A549 (cell line): ENCODE measurements at regions not wholly inside any gene's neighbourhood (a gene's known extent, or its start where the extent isn't known, plus 50 kb on each side); places are given as distances from the start of the nearest gene placed in this dataset.

ENCODE experiments used
- ATAC-seq, 2 experiments: fragments of 200-7000 bp in 1 of 2; fragments of >200 bp in 1 of 2; cut with Nextera tagmentation in 1 of 2; cut with Tn5 transposase in 1 of 2; 3 replicates each; pipeline versions ENCODE4 v1.8.0 to v1.9.1; 2018 to 2020; ENCODE audit warnings: mild to moderate bottlenecking in 1 of 2, moderate library complexity in 1 of 2
- CTCF ChIA-PET: fragments of 300-600 bp; sonication (Branson Sonifier 250); formaldehyde crosslinking; extraction: SDS; loops from one replicate; lab custom pipeline; 2021; ENCODE audit warnings: antibody characterized with exemption, inconsistent platforms; lab: Yijun Ruan, JAX
- POLR2A ChIA-PET: fragments of 350-600 bp; formaldehyde crosslinking; extraction: SDS; loops from one replicate; lab custom pipeline; 2021; ENCODE audit warnings: antibody characterized with exemption, inconsistent platforms; lab: Yijun Ruan, JAX
- DNase-seq, 2 experiments: peaks; one replicate each; pipeline versions ENCODE4 v3.0.0 to v3.0.0-alpha.2; 2011 to 2016; ENCODE audit warnings: low read depth in 1 of 2, low spot score in 1 of 2
- FAIRE-seq: peaks from 2 replicates; lab custom pipeline; 2011; peaks lifted over from hg19 to GRCh38; lab: Jason Lieb, UNC
- H3K27ac ChIP-seq, 2 experiments: fragments of >200 bp; sonication (Bioruptor Twin); formaldehyde crosslinking; 3 replicates each; pipeline ENCODE4 v1.5.1; 2016 to 2017
- H3K4me1 ChIP-seq: fragments of >200 bp; sonication (Bioruptor Twin); formaldehyde crosslinking; 3 replicates; pipeline ENCODE4 v1.6.1; 2016
- H3K4me2 ChIP-seq: fragments of >200 bp; sonication (Bioruptor Twin); formaldehyde crosslinking; 3 replicates; pipeline ENCODE4 v1.6.1; 2016
- H3K4me3 ChIP-seq: fragments of >200 bp; sonication (Bioruptor Twin); formaldehyde crosslinking; 3 replicates; pipeline ENCODE4 v1.5.1; 2016
- H3K9me3 ChIP-seq: fragments of >200 bp; sonication (Bioruptor Twin); formaldehyde crosslinking; 3 replicates; pipeline ENCODE4 v1.6.1; 2016
- ATOH8 ChIP-seq: fragments of 250-450 bp; sonication (Bioruptor Pico); IDR thresholded peaks from 2 replicates; pipeline ENCODE4 v1.5.0; 2020; ENCODE audit warnings: low read depth, mild to moderate bottlenecking, moderate library complexity
- BHLHE40 ChIP-seq: IDR thresholded peaks from 2 replicates; pipeline ENCODE4 v1.6.1; 2012; ENCODE audit warnings: low read depth, low read length, inconsistent platforms
- CHD2 ChIP-seq: fragments of 150-350 bp; IDR thresholded peaks from 2 replicates; pipeline ENCODE4 v1.6.1; 2014; ENCODE audit warnings: low read length; ENCODE audit not compliant: partially characterized antibody
- EHF ChIP-seq: fragments of 250-450 bp; sonication (Bioruptor Pico); IDR thresholded peaks from 2 replicates; pipeline ENCODE4 v1.5.0; 2020; ENCODE audit warnings: mild to moderate bottlenecking
- EHMT2 ChIP-seq: fragments of 200-600 bp; sonication (generic); IDR thresholded peaks from 2 replicates; pipeline ENCODE4 v1.6.1; 2016; ENCODE audit warnings: antibody characterized with exemption, low read depth, mild to moderate bottlenecking, moderate library complexity
- EP300 ChIP-seq, 2 experiments: fragments of >200 bp; sonication (Bioruptor Twin); formaldehyde crosslinking; IDR thresholded peaks; 2 replicates in 1 of 2; 3 replicates in 1 of 2; pipeline ENCODE4 v1.6.1; 2016 to 2017
- ESRRA ChIP-seq: fragments of 150-350 bp; IDR thresholded peaks from 2 replicates; pipeline ENCODE4 v1.6.1; 2014; ENCODE audit warnings: mild to moderate bottlenecking, low read length, borderline replicate concordance
- HES2 ChIP-seq: fragments of >200 bp; sonication (Bioruptor Twin); formaldehyde crosslinking; IDR thresholded peaks from 2 replicates; pipeline ENCODE4 v1.6.1; 2016
- HEYL ChIP-seq: fragments of 250-450 bp; sonication (Bioruptor Pico); IDR thresholded peaks from 2 replicates; pipeline ENCODE4 v1.8.0; 2021; ENCODE audit warnings: mild to moderate bottlenecking, moderate library complexity
- HOXA7 ChIP-seq: fragments of 250-450 bp; sonication (Bioruptor Pico); IDR thresholded peaks from 2 replicates; pipeline ENCODE4 v1.5.0; 2020; ENCODE audit warnings: mild to moderate bottlenecking, moderate library complexity
- JUNB ChIP-seq: fragments of >200 bp; sonication (Bioruptor Twin); formaldehyde crosslinking; IDR thresholded peaks from 2 replicates; pipeline ENCODE4 v1.6.1; 2016
- KDM1A ChIP-seq: fragments of 200-600 bp; sonication (generic); IDR thresholded peaks from 2 replicates; pipeline ENCODE4 v1.6.1; 2016; ENCODE audit warnings: low read depth, mild to moderate bottlenecking
- KDM5A ChIP-seq: fragments of 200-600 bp; sonication (generic); IDR thresholded peaks from 2 replicates; pipeline ENCODE4 v1.6.1; 2016; ENCODE audit warnings: antibody characterized with exemption, mild to moderate bottlenecking
- MAFK ChIP-seq: fragments of 450-650 bp; IDR thresholded peaks from 2 replicates; pipeline ENCODE4 v1.6.1; 2014; ENCODE audit not compliant: partially characterized antibody
- NFE2L2 ChIP-seq: fragments of 150-350 bp; conservative IDR thresholded peaks from 2 replicates; pipeline ENCODE4 v1.6.1; 2014; ENCODE audit warnings: low read length
- NPAS2 ChIP-seq: fragments of 250-450 bp; sonication (Bioruptor Pico); IDR thresholded peaks from 2 replicates; pipeline ENCODE4 v1.8.0; 2022; ENCODE audit warnings: mild to moderate bottlenecking, moderate library complexity, borderline replicate concordance
- POLR2AphosphoS2 ChIP-seq: conservative IDR thresholded peaks from 2 replicates; pipeline ENCODE4 v1.6.1; 2012; ENCODE audit warnings: low read length, improper control_type of control experiment, inconsistent platforms
- REST ChIP-seq: fragments of 200-600 bp; sonication (generic); IDR thresholded peaks from 2 replicates; pipeline ENCODE4 v1.6.1; 2016; ENCODE audit warnings: antibody characterized with exemption, mild to moderate bottlenecking, moderate library complexity
- RFX5 ChIP-seq: fragments of 450-650 bp; IDR thresholded peaks from 2 replicates; pipeline ENCODE4 v1.7.1; 2014; ENCODE audit warnings: antibody characterized with exemption, mild to moderate bottlenecking, moderate library complexity
- ZNF302 ChIP-seq: fragments of 250-450 bp; sonication (Bioruptor Pico); IDR thresholded peaks from 2 replicates; pipeline ENCODE4 v1.9.0; 2021; ENCODE audit warnings: inconsistent platforms, mild to moderate bottlenecking, moderate library complexity
- ZSCAN20 ChIP-seq: fragments of 250-450 bp; sonication (Bioruptor Pico); IDR thresholded peaks from 2 replicates; pipeline ENCODE4 v1.8.0; 2022; ENCODE audit warnings: mild to moderate bottlenecking, moderate library complexity
- WGBS: methylation state at CpG from one replicate; pipeline ENCODE4 v1.1.6; 2017; ENCODE audit errors: missing lambda C conversion rate; 5-methylcytosine and 5-hydroxymethylcytosine counted together

- Histone ChIP-seq H3K27ac (no peak overlapping the region), H3K9me3 (no peaks in the 10 kb centered on the region; the same call in 2 of the 3 replicates), H3K4me3 (no peak overlapping the region), H3K4me1 (peaks cover 15% of the 10 kb centered on the region; the same call in 2 of the 3 replicates), H3K4me2 (no peak overlapping the region)
- no peak for DNase-seq
- FAIRE-seq: no peak
- no peak for ATAC-seq
- ChIA-PET CTCF (no interaction called here), POLR2A (no interaction called here)
- 95% methylated on average over 5 of the region's 5 CpGs for WGBS
- no peak for TF ChIP-seq ATOH8
- no peak for TF ChIP-seq NFE2L2
- no peak for TF ChIP-seq ESRRA
- TF ChIP-seq RFX5: no peak
- no peak for TF ChIP-seq EHMT2
- no peak for TF ChIP-seq NPAS2 (CRISPR knock-in tag)
- TF ChIP-seq POLR2AphosphoS2: no peak
- TF ChIP-seq BHLHE40: no peak
- TF ChIP-seq CHD2: no peak
- TF ChIP-seq ZSCAN20 (CRISPR knock-in tag): no peak
- TF ChIP-seq REST: no peak
- TF ChIP-seq JUNB: no peak
- no peak for TF ChIP-seq KDM5A
- TF ChIP-seq KDM1A: no peak
- no peak for TF ChIP-seq EHF (CRISPR knock-in tag)
- TF ChIP-seq MAFK: no peak
Measured at GRCh38 chr6:100271202-100271601, 193.5 kb downstream of the SIM1 start.

- no peak for TF ChIP-seq EP300 (IDR thresholded peaks at IDR 0.05)
- TF ChIP-seq BHLHE40: no peak
- TF ChIP-seq HES2: no peak
- no peak for TF ChIP-seq NPAS2 (CRISPR knock-in tag)
- no peak for TF ChIP-seq ZSCAN20 (CRISPR knock-in tag)
- TF ChIP-seq HOXA7 (CRISPR knock-in tag): no peak
- no peak for TF ChIP-seq HEYL (CRISPR knock-in tag)
- ATAC-seq (peak in 1 of 2 experiments; percentile 67; a peak in 2 of 6 replicates), FAIRE-seq (no peak), DNase-seq (peak in 1 of 2 experiments; percentile 7)
- Histone ChIP-seq H3K27ac (peak overlapping the region in 1 of 2 experiments; percentile 5; a peak in 1 of 6 replicates), H3K4me1 (peaks cover 15% of the 10 kb centered on the region; the same call in 2 of the 3 replicates), H3K9me3 (no peaks in the 10 kb centered on the region; the same call in 2 of the 3 replicates), H3K4me3 (no peak overlapping the region), H3K4me2 (peak overlapping the region; percentile 43)
- ChIA-PET CTCF (no interaction called here), POLR2A (no interaction called here)
- WGBS: 24% methylated on average over 2 of the region's 2 CpGs
Measured at GRCh38 chr6:100269189-100269588, 195.5 kb downstream of the SIM1 start.

- CTCF ChIA-PET: no interaction called here
- no peak for TF ChIP-seq ZNF302
- FAIRE-seq: no peak
- Histone ChIP-seq H3K9me3 (no peaks in the 10 kb centered on the region; the same call in 2 of the 3 replicates), H3K4me2 (no peak overlapping the region), H3K4me1 (peaks cover 15% of the 10 kb centered on the region; the same call in 2 of the 3 replicates), H3K27ac (0 out of 6 replicates have a peak overlapping the region, but pooled peaks of 1 of the 2 experiments have one; percentile 56), H3K4me3 (no peak overlapping the region)
- 89% methylated on average over 4 of the region's 4 CpGs for WGBS
- no peak for ATAC-seq
- POLR2A ChIA-PET: no interaction called here
- no peak for DNase-seq
Measured at GRCh38 chr6:100268326-100268725, 196.4 kb downstream of the SIM1 start.
